NCI-H748 treated with DMSO at 0.1 percent for 48 hours (cell line): ENCODE measurements at regions not wholly inside any gene's neighbourhood (a gene's known extent, or its start where the extent isn't known, plus 50 kb on each side); places are given as distances from the start of the nearest gene placed in this dataset.
"Not testable (repeated sequence)": the region's sequence is repeated elsewhere in the genome, so short reads cannot be mapped to it uniquely, and the experiment has no call there.

Source experiments
- DNase-seq: peaks from one replicate; lab custom pipeline; 2025; lab: John Stamatoyannopoulos, UW

DNA sequence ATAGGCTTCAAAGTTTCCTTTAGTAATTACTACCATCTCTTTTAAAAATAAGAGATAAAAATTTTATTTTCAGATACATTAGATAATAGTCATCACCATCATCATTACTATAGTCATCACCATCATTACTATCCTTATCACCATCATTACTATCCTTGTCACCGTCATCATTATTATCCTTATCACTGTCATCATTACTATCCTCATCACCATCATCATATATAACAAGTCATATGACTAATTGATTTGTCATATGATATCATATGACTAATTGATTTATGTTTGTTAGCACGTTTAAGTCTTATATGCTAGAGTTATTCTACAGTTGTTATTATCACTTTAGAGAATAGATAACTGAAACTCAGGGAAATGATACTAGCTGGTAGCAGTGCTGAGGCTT is 382.1 kb upstream of the CDH18 start:
- no peak for DNase-seq

DNA sequence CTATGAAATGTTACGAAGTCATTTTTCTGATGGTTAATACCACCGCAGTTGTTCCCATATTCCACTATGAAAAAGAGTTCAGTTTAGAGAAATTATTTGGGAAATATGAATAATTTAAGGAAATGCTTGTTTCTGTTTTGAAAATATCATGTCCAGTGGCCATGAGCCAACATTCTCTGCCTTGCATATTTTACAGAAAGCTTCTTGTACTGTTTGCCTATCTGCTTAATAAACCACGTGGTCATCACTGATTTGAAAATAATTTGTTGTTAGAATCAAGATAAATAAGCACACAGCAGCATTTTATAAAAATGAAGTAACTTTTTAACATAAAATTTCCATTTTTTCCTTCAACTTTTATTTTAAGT is 381.5 kb upstream of the CDH18 start:
- no peak for DNase-seq

- DNase-seq, result no peak
Measured at GRCh38 chr5:20368571-20369517, 380.8 kb upstream of the CDH18 start.

- DNase-seq, result no peak
Measured at GRCh38 chr5:20367178-20367577, 379.2 kb upstream of the CDH18 start.

- DNase-seq, result no peak
Measured at GRCh38 chr5:20360263-20360662, 372.3 kb upstream of the CDH18 start.

DNA sequence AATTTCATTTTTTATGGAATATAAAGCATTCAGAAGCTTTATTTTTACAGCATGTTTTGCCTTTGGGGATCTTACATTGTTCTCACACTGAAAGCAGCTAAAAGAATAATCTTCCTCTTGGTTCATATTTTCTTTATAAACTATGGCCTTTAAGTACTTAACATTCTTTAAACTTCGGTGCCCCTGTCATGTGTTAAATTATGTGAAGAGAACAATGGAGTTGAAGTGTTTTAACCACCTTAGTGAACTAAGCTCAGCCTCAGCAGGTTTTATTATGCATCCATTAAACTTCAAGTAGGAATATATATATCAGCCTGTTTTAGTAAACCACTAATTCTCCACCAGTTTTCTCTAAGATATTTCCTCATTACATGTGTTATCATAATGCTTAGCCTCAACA is 371.4 kb upstream of the CDH18 start:
- no peak for DNase-seq

DNA sequence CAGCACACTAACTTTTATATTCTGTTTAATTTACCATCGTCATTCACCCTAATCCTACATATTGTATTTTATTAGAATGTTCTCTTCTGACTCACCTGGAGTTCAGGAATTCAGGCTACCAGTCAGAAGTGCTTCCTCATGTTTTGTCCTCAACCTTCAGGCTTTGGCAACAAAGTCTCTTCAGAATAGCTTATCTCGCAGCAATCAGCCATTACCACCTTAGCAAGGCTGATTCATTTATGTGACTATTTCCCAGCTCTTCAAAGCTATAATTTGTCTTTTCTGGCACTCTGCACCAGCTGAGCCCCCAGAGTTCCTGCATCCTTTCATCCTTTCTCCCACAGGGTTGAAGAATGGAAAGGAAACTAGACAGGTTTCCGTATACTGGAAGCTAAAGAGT is 365.5 kb upstream of the CDH18 start:
- no peak for DNase-seq

- DNase-seq, result no peak
Measured at GRCh38 chr5:20351849-20352248, 363.8 kb upstream of the CDH18 start.

- no peak for DNase-seq
Measured at GRCh38 chr5:20348321-20348720, 360.3 kb upstream of the CDH18 start.

DNA sequence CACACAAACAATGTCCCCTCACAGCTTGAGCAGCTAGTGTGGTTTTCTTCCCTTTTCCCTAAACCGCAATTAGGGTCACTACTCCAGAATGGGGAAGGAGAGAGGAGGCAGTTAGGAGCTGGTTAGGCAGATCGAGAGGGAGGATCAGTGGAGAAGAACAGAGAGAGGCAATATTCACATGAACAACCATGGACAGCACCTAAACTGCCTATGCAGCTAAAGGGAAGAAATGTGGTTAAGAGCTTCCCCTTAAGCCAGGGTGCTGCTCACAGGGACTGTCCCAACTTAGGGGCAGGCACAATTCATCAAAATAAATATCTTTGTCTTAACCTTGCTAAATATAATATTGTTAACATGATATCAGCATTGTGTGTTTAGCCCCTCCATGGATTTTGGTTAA is 359.3 kb upstream of the CDH18 start:
- no peak for DNase-seq

DNA sequence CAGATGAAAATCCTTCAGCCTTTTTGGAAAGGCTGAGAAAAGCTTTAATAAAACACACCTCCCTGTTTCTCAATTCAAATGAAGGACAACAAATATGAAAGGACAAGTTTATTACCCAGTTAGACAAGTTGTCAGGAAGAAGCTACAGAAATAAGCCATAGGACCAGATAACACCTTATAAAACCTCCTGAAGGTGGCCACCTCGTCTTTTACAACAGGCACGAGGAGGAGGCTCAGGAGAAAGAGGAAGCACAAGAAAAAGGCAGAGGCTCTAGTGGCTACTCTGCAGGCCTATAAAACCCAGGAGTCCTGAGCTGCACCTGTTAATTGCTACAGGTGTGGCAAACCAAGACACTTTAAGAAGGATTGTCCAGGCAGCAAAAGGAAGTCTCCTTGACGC is 352.1 kb upstream of the CDH18 start:
- DNase-seq, result no peak

- no peak for DNase-seq
Measured at GRCh38 chr5:20335978-20336377, 348.0 kb upstream of the CDH18 start.

- DNase-seq, result no peak
Measured at GRCh38 chr5:20331826-20332225, 343.8 kb upstream of the CDH18 start.

DNA sequence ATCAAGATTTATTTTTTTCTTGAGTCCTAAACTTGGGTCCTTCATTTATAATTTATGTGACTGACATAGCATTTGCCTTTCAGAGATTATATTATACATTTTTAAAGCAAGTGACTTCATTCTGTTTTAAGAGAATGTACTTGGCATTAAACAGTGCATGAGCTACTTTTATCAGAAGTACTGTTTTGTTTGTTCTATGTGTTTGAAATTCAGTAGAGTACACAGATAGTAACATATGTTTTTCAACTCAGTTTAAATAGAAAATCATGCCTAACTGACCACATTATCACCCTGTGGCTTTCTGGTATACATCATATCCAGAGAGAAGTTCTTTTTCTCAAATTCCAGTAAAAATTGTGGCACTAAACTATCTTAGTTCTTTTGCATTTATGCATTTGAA is 335.3 kb upstream of the CDH18 start:
- DNase-seq, result no peak

GRCh38 chr5:20307391-20307790 is 319.4 kb upstream of the CDH18 start:
- no peak for DNase-seq

DNA sequence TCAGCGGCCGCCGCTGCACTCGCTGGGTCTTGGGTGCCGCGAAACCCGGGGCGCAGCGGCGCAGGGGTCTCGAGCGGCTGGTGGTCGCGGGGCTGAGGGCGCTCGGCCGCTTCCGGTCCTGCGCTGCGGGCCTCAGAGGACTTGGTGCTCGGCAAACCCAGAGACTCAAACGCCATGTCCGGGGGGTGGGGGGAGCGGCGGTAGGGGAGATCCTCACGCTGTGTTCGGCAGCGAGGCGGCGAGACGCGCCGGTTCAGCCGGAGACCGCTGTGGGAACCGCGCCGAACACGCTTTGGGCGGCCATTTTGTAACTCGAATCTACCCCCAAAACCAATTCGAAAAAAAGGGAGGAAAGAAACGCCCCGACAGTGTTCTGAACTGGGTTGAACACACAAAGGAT is 317.5 kb upstream of the CDH18 start:
- no peak for DNase-seq

GRCh38 chr5:20304570-20304969 is 316.6 kb upstream of the CDH18 start:
- DNase-seq, result not testable (repeated sequence)

DNA sequence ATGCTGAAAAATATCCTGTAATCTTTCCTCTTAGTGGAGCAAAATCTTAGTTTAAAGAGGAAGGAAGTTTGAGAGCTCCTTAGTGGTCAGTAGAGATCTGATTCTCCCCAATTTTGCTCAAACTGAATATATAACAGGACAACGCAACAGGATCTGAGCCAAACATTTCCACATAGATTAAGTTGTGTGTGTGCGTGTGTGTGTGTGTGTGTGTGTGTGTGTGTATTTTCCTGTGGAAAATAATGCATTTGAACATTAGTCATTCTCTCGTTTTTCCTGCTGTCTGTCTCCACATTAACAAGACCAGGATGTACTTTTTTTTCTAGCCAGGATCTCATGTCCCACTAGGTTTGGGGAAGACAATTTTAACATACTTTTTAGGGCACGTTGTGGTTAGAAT is 312.1 kb upstream of the CDH18 start:
- DNase-seq, result no peak

DNA sequence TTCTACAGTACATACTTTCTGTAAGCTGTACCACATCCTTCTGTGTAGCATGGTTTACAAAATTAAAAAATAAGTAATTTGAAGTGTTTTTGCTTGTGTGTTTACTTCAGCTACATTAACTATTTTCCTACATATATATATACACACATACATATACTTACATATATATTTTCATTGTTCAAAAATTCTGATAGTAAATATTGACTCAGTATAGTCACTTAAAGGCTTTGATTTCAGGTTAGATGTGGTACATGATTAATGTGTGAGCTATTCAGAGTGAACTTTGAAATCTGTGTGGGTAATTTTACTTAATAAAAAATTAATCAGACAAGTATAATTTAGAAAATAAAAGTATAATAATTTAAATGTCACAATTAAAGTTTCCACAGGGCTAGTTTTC is 306.7 kb upstream of the CDH18 start:
- no peak for DNase-seq

DNA sequence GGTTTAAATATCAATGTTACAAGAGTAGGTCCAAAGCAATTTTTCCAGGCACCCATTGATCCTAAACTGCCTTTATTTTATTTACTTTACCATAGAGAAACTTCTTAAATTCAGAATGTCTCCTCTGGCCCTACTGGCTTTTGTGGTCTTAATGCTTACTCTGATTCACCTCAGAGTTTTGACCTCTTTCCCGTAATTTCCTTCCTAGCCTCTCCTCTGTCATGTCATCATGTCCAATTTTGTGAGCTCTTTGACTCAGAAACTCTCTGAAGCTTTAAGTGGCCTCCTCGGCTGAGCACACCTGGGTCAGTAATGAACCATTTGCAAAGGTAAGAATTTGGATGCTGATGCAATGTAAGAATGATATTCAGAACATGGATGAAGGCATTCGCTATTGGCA is 303.8 kb upstream of the CDH18 start:
- no peak for DNase-seq

DNA sequence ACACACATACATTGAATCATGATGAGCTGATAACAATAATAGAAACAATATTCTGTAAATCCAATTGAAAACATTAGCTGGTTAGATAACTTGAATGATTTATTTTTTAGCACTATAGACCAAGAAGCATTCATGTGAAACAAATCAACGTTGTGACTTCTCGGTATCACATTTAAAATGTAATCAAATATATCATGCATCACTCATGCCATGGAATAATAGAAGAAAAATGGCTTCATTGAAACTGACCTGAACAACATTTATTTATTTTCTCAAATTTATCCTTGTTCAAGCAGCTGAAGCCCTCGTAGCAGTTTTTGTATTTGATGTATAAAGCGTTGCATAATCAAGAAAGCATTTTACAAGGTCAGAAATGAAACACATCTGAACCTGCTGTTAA is 299.6 kb upstream of the CDH18 start:
- no peak for DNase-seq

GRCh38 chr5:20286512-20286911 is 298.5 kb upstream of the CDH18 start:
- no peak for DNase-seq

DNA sequence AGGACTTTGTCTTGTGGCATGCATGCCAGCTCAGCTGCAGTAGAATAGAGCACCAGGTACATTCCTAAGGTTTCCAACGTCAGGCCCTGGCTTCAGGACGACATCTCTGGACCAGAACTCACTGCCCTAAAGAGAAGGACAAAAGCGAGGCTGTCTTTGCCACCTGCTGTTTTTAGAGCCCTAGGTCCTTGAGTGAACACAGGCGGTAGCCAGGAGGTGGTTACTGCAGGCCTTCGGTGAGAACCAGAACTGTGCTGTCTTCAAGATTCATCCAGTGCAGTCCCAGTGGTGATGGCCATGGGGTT is 288.9 kb upstream of the CDH18 start:
- no peak for DNase-seq
